HG03097 (cell line): ENCODE measurements at regions not wholly inside any gene's neighbourhood (a gene's known extent, or its start where the extent isn't known, plus 50 kb on each side); places are given as distances from the start of the nearest gene placed in this dataset.

Source experiments
- ATAC-seq: cut with Tn5 transposase; IDR thresholded peaks from one replicate; pipeline ENCODE4 v1.9.1; 2021; ENCODE audit not compliant: unreplicated experiment, low FRiP score

GRCh38 chr2:2859732-2860131 lies 517.9 kb downstream of the EIPR1 start:
- ATAC-seq, result no peak

DNA sequence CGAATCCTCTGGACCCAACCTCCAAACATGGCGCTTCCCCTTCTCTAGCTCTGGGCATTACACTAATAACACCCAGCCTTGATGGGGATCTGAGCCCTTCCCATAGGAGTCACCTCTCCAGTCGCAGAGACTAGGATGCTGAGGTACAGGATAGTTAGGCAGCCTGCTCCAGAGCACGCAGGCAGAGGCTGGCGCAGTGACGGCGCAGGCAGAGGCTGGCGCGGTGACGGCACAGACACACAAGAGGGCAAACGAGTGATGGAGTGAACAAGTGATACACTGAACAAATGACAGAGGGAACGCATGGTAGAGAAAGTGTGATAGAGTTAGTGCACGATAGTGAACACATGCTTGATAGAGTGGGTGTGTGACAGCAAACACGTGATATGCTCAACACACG lies 518.5 kb downstream of the EIPR1 start:
- no peak for ATAC-seq

DNA sequence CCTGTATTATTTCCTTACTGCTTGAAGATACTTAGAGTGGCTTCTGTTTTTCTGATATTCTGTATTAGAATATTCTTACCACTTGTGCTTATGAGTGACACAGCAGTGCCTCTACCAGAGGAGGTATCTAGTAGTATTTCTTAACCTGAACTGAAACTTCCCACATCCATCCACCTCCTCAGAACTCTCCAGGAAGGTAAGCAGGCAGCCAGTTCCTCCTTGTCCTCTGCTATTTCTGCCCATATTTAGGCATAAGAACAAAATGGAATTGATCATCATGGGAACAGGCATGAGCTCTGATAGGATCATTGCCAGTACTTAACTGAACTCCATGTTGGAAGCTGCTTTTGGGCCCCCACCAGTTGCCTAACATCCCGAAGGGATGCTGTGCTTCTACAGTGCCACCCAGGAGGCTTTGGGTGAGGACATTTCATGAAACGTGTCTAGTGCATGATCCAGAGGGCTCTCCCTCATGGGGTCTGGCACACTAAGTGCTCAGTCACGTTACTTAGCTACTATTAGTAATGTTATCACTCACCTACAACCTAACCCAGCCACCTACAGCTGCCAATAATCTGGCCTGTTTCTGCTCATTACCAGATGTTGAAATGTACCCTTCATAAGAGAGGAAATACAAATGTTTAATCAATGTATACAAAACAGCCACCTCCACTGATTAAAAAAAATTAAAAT lies 520.7 kb downstream of the EIPR1 start:
- no peak for ATAC-seq

DNA sequence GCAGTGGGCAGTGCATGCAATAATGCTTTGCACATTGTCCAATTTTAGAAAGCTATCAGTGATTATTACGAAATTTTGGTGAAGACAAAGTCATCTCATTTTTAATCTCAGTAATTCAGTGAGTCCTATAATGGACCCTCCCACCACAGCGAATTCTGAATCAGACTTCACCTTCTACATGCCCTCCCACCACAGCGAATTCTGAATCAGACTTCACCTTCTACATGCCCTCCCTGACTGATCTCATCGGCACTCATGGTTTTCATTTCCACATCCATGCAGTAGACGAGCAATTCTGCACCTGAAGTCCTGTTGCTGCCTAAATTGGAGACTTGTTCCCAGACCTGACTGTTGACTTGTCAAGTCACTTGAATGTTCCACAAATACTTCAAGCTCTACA lies 522.3 kb downstream of the EIPR1 start:
- no peak for ATAC-seq

DNA sequence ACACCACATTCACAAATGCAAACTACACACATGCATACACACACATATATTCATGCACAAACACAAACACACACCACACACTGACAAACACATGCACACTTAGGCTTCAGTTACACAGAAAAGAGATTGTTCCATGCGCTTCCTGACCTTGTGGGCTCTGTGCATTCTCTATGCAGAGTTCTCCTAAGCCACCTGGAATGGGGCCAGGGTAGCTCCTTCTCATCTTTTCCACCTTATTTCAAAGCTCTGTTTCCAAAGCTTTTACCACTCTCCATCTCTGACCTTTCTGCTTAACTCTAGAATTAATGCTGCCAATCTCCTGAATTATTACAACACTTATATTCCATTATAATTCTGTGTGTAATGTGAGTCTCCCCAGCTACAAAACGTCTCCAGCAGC lies 522.3 kb upstream of the MYT1L start:
- no peak for ATAC-seq

- ATAC-seq, result no peak
These were observed 521.0 kb upstream of the MYT1L start for GRCh38 chr2:2851806-2852777.

- ATAC-seq, result no peak
These were observed 520.2 kb upstream of the MYT1L start for GRCh38 chr2:2851316-2851715.

- no peak for ATAC-seq
These were observed 519.8 kb upstream of the MYT1L start for GRCh38 chr2:2850859-2851258.

DNA sequence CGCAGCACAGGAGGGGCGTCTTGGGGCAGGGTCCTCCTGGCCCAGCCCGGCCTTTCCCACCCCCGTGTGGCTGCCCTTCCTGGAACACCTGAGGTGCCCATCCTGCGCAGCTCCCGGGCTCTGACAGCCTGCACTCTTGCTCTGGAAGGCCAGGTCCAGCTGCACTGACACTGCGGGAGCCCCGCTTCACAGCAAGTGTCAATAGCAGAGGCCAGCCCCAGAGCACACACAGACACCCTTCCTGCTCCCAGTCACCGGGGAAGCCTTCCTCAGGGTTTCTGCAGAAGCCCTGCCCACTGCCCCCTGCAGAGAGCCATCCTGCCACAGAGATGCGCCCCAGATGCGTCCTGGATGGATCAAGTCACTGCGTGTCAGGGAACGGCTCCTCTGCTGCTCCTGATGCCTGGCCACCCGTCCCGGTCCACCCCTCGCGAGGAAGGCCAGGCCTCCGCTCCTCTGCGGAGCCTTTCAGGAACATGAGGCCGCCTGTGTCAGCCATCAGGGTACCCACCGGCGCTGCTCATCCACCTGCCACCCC lies 519.2 kb upstream of the MYT1L start:
- no peak for ATAC-seq

DNA sequence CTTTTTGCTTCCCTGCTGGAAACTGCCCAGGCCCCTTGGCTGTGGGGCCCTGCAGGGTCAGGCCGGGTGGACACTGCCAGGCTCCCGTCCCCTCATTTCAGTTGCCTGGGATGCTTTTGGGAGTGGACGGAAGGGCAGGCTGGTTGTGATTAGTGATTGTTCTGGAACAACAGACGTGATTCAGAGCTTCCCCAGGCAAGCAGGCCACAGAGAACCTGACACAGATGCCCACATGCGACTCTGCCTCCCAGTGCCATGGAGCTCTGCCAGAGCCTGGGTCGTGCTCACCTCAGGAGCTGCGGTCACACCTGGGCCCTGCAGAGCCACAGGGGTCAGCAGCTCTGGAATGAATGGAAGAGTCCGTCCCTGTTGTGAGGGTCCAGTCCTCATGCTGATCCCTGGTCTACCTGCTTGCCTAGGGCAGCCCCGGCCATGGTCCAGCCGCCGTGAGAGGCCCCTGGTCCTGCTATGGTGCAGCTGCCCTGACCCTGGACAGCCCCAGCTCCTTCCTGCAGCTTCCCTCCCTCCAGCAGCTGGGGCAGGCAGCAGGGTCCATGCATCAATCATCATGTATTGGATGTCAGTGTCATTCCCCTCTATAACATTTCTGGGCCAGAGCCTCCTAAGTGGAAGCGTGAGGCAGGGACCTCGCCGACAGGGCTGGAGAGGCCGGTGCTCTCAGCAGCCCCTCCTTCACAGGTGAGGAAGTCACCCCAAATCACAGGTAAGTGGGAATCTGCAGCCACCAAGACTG lies 518.6 kb upstream of the MYT1L start:
- no peak for ATAC-seq

DNA sequence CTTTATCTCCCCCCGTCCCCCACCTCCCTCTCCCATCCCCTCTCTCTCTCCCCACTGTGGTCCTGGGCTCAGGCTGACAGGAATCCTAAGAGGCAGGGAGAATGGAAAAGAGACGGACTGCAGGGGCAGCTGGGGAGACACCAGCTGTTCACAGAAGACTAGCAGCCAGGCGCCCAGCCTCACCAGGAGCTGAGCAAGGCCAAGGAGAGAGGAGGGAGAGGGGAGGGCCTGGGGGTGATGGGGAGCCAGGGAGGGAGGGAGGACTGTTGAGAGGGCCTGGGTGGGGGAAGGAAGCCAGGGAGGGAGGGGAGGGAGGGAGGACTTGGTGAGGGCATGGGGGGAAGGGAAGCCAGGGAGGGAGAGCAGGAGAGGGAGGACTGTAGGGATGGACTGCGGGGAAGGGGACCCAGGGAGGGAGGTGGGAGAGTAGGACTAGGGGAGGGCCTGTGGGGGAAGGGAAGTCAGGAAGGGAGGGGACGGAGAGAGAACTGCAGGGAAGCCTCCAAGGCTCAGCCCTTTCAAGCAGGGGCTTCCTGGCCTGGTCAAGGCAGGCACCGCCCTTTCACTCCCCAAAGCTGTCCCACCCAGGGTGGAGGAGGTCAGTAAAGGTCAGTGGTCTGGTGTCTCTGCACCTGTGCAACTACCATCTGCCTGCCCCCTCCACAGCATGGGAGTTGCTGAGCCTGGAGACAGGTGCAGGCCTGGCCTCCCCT lies 517.7 kb upstream of the MYT1L start:
- no peak for ATAC-seq

- no peak for ATAC-seq
These were observed 517.1 kb upstream of the MYT1L start for GRCh38 chr2:2848198-2848597.

DNA sequence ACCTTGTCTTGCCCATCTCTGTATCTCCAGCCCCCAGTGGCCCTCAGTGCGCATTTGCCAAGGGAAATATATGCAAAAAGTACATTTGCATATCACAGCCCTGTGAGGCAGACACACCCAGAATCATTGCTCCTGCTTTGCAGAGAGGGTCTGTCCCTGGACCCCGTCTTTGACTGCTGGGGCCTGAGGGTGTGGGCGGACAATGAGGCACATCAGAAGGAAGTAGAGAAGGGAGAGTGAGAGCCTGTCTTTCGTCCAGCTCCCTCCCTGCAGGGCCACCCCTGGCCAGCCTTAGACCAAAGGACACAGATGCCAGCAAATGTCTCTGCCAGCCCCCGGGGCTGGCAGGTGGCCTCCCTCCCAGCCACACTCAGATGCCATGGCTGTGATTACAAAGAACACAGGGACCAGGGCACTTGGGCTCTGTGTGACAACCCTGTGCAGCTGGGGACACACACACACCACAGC lies 516.2 kb upstream of the MYT1L start:
- ATAC-seq, result no peak

GRCh38 chr2:2846332-2847208 lies 515.5 kb upstream of the MYT1L start:
- ATAC-seq, result no peak

GRCh38 chr2:2845806-2846315 lies 514.8 kb upstream of the MYT1L start:
- ATAC-seq, result no peak

DNA sequence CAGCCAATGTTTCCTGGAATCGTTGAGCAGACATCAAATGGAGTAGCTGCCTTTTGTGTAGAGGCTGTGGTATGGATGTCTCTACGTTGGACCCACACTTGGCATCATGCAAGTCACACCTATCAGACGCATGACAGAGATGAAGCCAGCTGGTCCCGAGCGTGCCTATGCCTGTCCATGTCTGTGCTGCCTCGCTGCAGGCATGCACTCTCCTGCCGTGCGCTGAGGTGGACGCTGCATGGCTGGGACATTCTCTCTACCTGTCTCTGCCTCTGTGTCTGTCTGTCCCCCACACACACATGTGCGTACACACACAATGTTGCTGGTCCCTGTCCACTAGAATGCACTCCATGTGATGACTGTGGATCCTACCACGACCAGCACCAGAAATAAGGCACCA lies 514.2 kb upstream of the MYT1L start:
- ATAC-seq, result no peak

DNA sequence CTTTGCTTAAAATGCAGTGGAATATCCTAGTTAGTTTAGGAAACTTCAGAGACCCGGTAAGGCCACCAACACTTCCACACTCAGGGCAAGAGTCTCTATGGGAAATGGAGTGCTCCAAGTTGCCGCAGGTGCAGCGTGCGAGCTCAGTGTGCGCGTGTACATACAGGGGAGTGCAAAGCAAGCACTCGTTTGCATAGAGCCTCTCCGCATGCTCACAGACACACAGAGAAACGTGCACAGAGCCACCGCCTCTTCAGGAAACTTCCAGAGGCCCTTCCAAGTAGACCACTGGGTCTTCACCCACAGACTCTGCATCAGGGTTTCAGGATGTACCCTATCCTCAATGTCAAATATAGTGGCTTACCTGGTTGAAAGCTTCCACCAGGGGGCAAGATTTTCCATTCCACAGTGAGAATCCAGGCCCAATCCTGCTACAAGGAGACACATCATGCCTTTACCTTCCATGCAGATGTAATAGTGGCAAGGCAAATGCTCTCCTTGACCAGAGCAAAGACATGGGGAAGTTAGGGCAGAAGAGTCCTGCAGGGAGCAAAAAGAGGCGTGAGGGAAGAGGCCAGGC lies 513.0 kb upstream of the MYT1L start:
- no peak for ATAC-seq

GRCh38 chr2:2842466-2842865 lies 511.4 kb upstream of the MYT1L start:
- ATAC-seq, result no peak
